Lower lobe of right lung (tissue), 2 donors: ENCODE measurements at regions not wholly inside any gene's neighbourhood (a gene's known extent, or its start where the extent isn't known, plus 50 kb on each side); places are given as distances from the start of the nearest gene placed in this dataset.

ENCODE experiments used
- ATAC-seq, 2 donors: fragments of 200-7000 bp; cut with Tn5 transposase; one replicate each; pipeline ENCODE4 v1.9.1; 2020 to 2022; ENCODE audit warnings: mild to moderate bottlenecking in 2 of 2, moderate library complexity in 2 of 2
- DNase-seq: peaks from one replicate; pipeline ENCODE4 v3.0.0-alpha.2; 2020
- H3K27ac ChIP-seq: fragments of 200-600 bp; one replicate; pipeline ENCODE4 v1.8.0; 2022
- H3K27me3 ChIP-seq: fragments of 200-600 bp; one replicate; pipeline ENCODE4 v1.8.0; 2022; ENCODE audit warnings: low read depth
- H3K36me3 ChIP-seq: fragments of 200-600 bp; one replicate; pipeline ENCODE4 v1.8.0; 2022; ENCODE audit warnings: mild to moderate bottlenecking
- H3K4me1 ChIP-seq: fragments of 200-600 bp; one replicate; pipeline ENCODE4 v1.8.0; 2022
- H3K4me3 ChIP-seq: fragments of 200-600 bp; one replicate; pipeline ENCODE4 v1.8.0; 2022; ENCODE audit warnings: mild to moderate bottlenecking
- H3K9me3 ChIP-seq: fragments of 200-600 bp; one replicate; pipeline ENCODE4 v1.8.0; 2022
- intact Hi-C: fragments of 100-400 bp; cut with DNase I; formaldehyde crosslinking; loops from one replicate; pipeline ENCODE4 v1.11.0; 2022
- TF ChIP-seq, protein P1 (sequence below): fragments of 200-600 bp; IDR thresholded peaks from one replicate; pipeline ENCODE4 v1.8.0; 2022; ENCODE audit warnings: antibody characterized with exemption, mild to moderate bottlenecking
- donor health status: DM: no; HTN: yes; CAD: no; lungs with severe emphysema.

DNA sequence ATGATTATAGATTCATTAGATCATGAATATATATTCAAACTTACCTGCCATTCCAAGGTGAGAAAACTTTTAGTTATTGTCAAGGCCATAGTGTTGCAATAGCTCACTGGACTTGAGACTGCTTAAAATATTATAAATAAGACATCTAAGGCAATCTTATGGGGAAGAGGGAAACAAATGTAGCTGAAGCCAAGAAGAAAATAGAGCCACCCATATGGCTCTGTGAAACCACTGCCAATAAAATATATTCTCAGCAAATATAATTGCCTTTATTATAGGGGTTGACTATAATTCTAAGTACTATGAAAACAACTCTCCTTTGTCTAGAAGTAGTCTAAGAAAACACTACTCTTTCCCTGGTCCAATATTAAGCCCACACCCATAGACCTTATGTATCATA is 938.5 kb downstream of the FSTL5 start:
- intact Hi-C loops = no loop called here
- H3K9me3 ChIP-seq = no peaks in the 10 kb centered on the region
- TF ChIP-seq, protein P1, sequence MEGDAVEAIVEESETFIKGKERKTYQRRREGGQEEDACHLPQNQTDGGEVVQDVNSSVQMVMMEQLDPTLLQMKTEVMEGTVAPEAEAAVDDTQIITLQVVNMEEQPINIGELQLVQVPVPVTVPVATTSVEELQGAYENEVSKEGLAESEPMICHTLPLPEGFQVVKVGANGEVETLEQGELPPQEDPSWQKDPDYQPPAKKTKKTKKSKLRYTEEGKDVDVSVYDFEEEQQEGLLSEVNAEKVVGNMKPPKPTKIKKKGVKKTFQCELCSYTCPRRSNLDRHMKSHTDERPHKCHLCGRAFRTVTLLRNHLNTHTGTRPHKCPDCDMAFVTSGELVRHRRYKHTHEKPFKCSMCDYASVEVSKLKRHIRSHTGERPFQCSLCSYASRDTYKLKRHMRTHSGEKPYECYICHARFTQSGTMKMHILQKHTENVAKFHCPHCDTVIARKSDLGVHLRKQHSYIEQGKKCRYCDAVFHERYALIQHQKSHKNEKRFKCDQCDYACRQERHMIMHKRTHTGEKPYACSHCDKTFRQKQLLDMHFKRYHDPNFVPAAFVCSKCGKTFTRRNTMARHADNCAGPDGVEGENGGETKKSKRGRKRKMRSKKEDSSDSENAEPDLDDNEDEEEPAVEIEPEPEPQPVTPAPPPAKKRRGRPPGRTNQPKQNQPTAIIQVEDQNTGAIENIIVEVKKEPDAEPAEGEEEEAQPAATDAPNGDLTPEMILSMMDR = no peak
- H3K4me3 ChIP-seq = no peak overlapping the region
- H3K27ac ChIP-seq = no peak overlapping the region
- DNase-seq = no peak
- no peaks in the 10 kb centered on the region for H3K27me3 ChIP-seq
- no peaks in the 10 kb centered on the region for H3K4me1 ChIP-seq
- no peak for ATAC-seq
- H3K36me3 ChIP-seq = no peaks in the 10 kb centered on the region

DNA sequence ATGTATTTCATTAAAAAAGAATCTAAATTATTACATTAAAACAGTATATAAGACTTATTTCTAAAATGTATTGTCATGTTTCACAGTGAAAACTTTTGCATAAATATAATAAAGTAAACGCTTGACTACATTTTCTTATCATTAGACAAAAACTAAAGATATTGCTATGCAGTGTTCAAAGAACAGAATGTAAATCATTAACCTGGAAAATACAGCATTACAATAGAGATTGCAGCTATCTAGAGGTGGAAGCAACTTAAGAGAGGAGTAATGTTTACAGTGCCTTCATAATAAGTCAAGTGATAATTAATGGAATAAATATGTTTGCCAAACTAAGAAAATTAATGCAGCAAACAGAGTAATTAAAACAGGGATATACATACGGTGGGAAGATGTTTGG is 940.9 kb downstream of the FSTL5 start:
- Histone ChIP-seq H3K9me3 (no peaks in the 10 kb centered on the region), H3K27ac (no peak overlapping the region), H3K27me3 (no peaks in the 10 kb centered on the region), H3K36me3 (no peaks in the 10 kb centered on the region), H3K4me3 (no peak overlapping the region), H3K4me1 (no peaks in the 10 kb centered on the region)
- ATAC-seq (no peak), DNase-seq (no peak)
- intact Hi-C loops = no loop called here
- TF ChIP-seq, protein P1 = no peak

DNA sequence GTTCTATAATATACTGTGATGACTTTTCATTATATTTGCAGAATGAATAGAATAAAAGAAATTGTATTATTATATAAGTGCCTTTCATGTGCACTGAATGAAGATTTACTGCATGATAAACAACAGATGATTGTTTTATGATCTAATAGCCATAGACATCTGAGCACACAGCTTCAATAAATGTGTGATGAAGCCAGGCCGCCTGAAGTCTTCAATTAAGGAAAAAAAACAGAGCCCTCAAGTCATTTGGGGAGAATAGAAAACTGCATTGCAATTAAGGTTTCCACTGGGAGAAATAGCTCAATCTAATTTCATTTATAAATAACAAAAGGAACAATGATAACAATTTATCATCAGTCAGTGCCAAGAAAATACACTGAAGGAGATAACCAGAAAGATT is 955.2 kb downstream of the FSTL5 start:
- DNase-seq (no peak), ATAC-seq (no peak)
- Histone ChIP-seq H3K4me1 (no peaks in the 10 kb centered on the region), H3K4me3 (no peak overlapping the region), H3K27me3 (no peaks in the 10 kb centered on the region), H3K27ac (no peak overlapping the region), H3K36me3 (no peaks in the 10 kb centered on the region), H3K9me3 (no peaks in the 10 kb centered on the region)
- intact Hi-C loops = no loop called here
- TF ChIP-seq, protein P1 = no peak

DNA sequence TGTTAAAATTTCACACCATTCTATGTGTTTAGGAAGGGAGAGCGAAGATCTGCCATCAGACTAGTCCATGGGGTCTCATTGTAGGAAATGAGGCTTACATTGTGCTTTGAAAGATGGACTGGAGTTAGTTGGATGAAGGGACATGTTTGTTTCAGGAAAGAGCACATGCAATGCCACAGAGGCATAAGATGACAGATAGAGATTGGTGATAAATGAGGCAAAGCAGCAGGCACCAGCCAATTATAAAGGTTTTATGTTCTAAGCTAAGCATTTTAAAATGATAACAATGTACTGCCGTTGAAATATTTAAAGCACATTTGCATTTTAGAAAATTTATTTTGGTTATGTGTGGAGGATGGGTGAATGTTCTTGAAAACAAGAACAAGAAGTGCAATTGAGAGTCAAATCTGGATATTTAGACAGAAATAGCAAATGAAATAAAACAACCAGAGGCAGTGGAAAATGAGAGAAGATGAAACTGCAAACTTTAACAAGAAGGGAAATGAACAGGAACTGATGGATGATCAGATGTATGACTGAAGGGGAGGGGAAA is 957.2 kb downstream of the FSTL5 start:
- Histone ChIP-seq H3K27ac (no peak overlapping the region), H3K36me3 (no peaks in the 10 kb centered on the region), H3K4me1 (no peaks in the 10 kb centered on the region), H3K27me3 (no peaks in the 10 kb centered on the region), H3K9me3 (no peaks in the 10 kb centered on the region), H3K4me3 (no peak overlapping the region)
- DNase-seq (no peak), ATAC-seq (no peak)
- TF ChIP-seq, protein P1 = no peak
- intact Hi-C loops = no loop called here

DNA sequence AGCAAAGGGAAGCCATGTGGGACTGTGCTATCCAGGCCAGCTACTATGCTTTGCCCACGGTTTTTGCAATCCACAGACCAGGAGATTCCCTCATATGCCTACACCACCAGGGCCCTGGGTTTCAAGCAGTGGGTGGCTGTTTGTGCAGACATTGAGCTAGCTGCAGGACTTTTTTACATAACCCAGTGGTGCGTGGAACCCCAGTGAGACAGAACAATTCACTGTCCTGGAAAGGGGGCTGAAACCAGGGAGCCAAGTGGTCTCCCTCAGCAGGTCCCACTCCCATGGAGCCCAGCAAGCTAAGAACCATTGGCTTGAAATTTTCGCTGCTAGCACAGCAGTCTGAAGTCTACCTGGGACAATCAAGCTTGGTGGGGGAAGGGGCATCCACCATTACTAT is 959.9 kb downstream of the FSTL5 start:
- Histone ChIP-seq H3K27me3 (no peaks in the 10 kb centered on the region), H3K4me3 (no peak overlapping the region), H3K4me1 (no peaks in the 10 kb centered on the region), H3K36me3 (no peaks in the 10 kb centered on the region), H3K9me3 (no peaks in the 10 kb centered on the region), H3K27ac (no peak overlapping the region)
- intact Hi-C loops = no loop called here
- DNase-seq (no peak), ATAC-seq (no peak)
- TF ChIP-seq, protein P1 = no peak

DNA sequence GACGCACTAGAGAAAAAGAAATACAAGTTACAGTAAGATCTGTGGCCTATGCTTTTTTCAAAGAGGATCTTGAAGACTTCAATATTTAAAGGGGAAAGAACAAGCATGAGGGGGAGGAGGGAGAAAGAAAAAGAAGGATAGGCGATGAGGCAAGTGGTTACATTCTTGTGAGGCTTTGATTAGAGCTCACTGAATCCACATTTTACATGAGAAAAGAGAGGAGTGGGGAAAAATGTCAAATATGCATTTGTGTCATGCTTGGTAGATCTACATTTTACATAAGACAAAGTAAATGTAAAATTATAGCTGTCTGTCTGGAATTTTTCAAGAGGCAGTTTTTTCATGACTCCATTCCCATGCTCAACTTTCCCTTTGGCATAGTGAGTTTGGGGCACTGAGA is 965.9 kb downstream of the FSTL5 start:
- TF ChIP-seq, protein P1 = no peak
- Histone ChIP-seq H3K9me3 (no peaks in the 10 kb centered on the region), H3K27ac (no peak overlapping the region), H3K36me3 (no peaks in the 10 kb centered on the region), H3K4me1 (no peaks in the 10 kb centered on the region), H3K27me3 (no peaks in the 10 kb centered on the region), H3K4me3 (no peak overlapping the region)
- ATAC-seq = no peak
- intact Hi-C loops = no loop called here
- no peak for DNase-seq
